ENCODE measurements at regions not wholly inside any gene's neighbourhood (a gene's known extent, or its start where the extent isn't known, plus 50 kb on each side); places are given as distances from the start of the nearest gene placed in this dataset.
A peak's percentile ranks its signal among the peaks of the same experiment; 100 is the strongest.

DNA sequence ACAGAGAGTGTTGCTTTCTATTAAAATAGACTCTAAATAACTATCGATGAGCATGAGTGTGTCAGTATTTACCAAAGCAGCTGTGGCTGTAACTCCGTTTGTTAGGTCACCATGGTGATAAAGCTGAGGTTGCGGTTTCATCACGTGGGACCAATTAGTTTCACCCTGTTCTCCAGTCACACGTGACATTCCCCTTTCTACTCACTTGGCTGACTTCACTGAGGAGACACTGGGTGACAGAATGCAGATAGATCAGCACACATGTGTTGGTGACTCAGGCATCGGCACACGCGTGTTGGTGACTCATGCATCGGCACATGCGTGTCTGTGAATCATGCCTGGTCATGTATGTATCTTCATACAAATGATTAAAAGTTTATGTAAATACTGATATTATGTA lies 285.4 kb downstream of the THBS2 start:
- peak; percentile 51 for DNase-seq (ENCODE audit: low spot score)

DNA sequence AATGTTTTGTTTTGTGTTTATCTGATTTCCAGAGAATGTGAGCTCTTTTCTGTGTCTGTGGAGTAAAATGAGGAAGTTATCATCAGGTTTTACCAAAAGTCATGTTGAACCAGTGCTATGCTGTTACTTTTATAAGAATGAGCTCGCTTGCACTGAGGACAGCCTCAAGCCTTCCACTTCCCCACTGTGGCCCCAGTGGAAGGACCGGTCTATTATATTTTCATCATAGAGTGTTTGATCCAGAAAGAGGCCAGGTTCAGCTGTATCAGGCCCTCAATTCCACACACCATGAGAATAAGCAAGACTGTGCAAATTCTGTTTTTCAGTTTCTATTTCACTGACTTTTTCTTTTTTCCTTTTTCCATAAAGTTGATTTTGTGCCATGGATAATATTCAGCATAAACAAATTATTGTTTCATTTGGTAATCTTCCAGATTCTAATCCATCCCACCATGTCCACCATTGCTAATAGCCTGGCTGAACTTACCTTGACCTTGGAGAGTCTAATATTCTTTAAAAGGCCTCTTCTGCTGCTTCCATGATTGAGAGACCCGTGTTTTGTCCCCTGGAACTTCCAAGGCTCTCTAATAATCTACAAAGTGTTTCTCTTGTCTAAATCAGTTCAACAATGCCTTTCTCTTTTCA lies 286.2 kb downstream of the THBS2 start:
- no peak for DNase-seq (ENCODE audit: low spot score)

DNA sequence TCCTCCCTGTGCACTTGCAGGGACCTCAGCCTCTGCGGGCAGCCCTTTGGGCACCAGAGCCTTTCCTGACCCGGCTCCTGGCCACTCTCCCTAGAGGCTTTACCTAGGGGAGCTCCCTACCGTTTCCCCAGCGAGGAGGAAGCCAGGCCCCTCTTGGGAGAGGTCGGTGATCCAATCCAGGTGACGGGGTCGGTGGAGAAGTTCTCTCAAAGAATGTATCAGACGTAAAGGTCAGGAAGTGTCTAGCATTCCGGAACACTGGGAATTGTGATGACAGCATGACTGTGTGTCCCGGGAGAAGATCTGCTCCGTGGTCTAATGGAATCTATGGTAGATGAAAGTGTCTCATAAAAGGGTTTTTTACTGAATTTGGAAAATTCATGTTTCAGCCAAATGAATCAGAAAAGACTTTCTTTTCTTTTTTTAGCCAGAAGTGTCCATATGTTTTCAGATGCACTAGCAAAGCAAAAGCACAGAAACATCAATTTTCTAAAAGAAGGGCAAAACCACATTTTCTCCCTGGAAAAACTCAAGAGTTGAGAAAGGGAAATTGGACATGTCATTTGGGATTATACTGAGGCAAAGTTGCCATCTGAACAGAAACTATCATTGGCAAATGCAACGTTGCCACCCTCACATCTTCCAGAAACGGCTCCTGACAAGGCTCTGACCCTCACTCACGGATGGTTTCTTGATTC lies 289.4 kb downstream of the THBS2 start:
- no peak for DNase-seq (ENCODE audit: low spot score)

DNA sequence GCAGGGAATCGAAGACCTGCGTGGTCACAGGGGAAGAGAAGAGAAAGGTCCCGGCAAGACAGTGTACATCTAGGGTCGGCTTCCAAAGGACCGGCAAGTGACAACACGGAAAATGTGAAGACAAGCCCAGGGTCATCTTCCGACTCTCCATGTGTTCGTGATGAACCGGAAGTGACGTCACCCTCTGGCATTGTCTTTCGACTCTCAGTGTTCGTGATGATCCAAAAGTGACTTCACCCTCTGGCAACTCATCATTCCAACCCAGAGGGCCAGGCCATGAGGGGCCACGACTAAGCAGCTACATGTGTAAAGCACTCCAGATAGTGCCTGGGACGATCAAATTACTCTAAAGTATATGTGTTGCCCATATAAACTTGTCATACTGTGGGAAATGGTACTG lies 290.8 kb downstream of the THBS2 start:
- DNase-seq (ENCODE audit: low spot score): peak; percentile 9

DNA sequence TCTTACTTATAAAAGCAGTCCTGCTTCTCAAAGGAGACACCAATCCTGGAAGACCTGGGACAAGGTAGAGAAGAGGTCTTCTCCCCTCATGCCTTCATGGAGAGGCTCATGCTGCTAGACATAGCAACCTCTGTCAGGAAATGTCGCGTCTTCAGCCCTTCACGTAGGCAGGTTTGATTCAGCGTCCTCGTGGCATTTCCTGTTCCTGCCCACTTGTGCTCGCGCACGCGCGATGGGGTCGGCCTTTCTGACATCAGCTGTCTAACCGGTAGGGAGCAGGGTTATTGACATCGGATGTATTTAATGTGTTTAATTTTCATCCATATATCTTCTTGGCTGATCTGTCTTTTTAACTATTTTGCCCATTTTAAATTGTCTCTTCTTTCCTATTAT lies 292.4 kb downstream of the THBS2 start:
- no peak for DNase-seq (ENCODE audit: low spot score)

DNA sequence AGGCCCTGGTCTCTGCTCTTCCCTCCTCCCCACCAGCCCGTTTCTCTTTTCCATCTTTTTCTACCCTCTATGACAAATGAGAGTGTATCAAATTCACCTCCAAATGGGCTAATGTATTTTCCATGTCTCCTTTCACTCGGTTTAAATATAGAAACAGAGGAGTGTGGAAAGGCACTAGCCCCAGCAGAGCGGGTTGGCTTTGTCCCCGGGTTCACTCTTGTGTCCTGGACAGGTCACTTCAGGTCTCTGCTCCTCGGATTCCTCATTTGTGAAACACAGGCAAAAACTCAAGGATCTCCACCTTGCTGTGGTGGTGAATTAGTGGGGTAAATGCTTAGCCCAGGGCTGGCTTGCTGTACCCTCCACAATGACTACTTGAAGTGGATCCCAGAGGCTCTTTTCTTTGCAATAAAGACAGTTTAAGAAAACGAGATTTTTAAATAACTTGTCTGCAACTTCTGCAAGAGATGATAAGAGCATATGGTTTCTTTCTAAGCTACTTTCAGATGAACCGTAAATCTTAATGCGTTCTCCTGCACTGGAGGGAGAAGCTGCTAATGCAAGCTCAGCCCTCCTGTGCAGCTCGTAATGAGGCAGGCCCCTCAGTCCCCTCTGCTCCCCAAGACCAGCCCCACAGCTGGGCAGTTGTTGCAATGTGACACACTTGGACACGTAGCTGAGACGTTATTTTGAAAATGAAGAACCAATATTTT lies 292.9 kb downstream of the THBS2 start:
- DNase-seq (ENCODE audit: low spot score): no peak

DNA sequence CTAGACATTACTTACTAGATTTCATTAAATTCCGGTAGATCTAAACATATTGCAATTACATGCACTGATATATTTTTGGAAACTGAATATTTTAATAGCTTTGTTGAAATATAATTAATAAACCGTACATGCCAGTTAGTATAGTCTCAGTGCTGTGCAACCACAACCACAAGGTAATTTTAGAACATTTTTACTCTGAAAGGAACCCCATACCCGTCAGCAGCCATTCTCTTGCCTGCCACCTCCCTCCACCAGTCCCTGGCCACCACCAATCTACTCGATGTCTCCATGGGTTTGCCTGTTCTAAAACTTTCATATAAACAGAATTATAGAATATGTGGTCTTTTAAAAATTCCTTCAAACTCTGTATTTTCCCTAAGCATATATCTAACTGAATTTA lies 293.9 kb downstream of the THBS2 start:
- DNase-seq (ENCODE audit: low spot score): no peak

DNA sequence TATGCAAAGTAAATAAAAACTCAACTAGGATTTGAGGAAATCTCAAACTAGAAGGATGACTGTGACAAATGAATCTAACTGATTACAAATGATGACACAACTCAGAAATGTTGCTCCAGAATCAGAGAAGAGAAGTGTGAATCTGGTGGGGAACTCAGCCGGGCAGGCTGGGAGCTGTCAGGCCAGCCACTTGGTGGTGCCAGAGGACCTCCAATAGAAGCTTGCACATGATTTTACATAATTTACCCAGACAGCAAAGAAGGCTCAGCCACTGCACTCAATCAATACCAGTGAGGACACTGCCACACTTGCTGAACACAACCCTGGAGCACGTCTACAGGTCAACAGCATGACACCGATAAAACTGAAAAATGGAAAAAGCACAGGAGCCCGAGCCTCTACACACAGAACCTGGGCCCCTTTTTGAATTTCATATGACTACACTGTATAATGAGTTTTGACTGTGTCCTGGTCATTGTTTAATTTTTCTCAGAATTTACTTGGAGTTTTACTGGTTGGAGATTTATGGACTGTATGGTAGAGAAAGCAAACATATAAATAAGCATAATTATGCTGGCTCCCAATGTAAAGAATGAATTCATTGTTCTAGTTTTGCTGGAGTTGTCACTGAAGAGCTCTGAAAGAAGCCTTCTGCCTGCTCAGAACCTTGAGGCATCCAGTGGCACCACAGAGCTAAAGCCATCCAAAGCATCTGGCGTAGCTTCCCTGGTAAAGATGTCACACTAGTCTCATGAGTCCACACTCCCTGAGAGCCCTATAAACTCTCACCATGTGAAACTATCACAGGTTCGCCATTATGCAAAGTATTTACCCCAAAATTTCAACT lies 296.5 kb downstream of the THBS2 start:
- DNase-seq (ENCODE audit: low spot score): peak; percentile 88

DNA sequence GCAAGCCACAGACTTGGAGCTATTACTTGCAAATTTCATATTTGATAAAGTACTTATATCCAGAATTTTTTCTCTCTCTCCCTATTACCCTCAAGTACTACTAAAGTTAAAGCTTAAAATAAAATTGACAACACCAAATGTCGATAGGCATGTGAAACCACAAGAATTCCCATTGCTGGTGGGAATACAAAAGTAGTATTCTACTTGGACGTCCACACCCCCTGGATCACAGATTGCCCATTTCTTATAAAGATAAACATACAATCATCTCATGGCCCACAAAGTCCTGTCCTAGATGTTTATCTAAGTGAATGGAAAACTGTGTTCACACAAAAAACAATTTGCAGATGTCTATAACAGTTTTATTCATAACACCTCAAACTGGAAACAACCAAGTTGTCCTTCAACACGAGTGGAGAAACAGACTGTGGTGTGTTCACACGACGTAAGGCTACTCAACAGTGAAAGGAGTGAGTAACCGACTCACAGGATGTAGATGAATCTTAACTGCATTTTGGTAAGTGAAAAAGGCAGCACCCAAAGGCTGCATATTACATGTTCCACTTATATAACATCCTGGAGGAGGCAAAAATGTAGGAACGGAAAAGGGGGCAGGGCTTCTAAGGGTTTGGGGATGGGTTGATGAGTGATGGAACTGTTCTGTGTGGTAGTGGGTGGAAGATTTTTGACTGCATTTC lies 297.4 kb downstream of the THBS2 start:
- peak; percentile 8 for DNase-seq (ENCODE audit: low spot score)

DNA sequence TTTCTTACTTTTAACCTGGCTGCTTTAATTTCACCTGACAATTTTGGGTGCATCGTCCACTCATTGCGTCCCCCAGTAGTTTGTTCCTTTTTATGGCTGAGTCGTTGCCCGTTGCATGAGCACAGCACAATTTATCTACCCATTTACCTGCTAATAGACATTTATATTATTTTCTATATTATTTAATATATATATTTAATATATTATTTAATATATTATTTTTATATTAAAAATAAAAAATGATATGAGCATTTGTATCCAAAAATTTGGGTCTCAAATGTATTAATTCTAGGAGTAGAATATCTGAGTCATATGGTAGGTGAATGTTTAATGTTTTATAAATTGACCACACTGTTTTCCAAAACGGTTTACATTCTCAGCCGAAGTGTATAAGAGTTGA lies 300.2 kb downstream of the THBS2 start:
- DNase-seq (ENCODE audit: low spot score): no peak

DNA sequence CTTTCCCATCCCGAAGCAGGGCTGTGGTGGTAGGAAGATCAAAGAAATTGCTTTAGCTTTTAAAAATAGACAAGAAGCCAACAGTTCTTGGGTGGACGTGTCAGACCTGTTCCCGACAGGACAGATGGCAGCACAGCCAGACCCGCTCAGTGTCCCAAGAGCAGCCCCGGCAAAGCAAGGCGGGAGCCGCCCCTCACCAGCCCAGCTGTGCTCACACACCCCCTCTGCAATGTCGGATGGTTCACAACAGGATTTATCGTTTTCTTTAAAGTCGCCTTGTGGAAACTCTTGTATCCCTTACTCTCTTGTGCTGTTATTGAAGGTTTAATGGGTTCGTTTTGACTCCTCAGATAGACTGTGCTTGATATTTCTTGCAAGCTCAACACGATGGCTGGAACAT lies 302.4 kb downstream of the THBS2 start:
- no peak for DNase-seq (ENCODE audit: low spot score)

DNA sequence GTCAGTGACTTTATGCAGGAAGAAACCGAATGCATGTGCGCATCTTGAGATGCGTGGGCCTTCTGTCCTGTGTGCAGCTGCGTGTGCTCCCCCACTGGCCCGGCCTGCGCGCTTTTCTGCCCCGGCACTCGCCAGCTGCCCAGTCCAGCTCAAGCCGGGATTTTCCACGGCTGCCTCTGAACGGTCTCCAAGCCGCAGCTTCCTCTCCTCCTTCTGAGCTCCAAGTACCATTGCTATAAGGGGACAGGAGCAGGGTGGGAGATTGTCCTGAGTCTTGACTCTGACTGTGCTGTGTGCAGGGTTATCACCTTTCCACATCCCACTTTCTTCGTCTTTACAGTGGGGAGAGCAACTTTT lies 302.8 kb downstream of the THBS2 start:
- DNase-seq (ENCODE audit: low spot score): no peak

DNA sequence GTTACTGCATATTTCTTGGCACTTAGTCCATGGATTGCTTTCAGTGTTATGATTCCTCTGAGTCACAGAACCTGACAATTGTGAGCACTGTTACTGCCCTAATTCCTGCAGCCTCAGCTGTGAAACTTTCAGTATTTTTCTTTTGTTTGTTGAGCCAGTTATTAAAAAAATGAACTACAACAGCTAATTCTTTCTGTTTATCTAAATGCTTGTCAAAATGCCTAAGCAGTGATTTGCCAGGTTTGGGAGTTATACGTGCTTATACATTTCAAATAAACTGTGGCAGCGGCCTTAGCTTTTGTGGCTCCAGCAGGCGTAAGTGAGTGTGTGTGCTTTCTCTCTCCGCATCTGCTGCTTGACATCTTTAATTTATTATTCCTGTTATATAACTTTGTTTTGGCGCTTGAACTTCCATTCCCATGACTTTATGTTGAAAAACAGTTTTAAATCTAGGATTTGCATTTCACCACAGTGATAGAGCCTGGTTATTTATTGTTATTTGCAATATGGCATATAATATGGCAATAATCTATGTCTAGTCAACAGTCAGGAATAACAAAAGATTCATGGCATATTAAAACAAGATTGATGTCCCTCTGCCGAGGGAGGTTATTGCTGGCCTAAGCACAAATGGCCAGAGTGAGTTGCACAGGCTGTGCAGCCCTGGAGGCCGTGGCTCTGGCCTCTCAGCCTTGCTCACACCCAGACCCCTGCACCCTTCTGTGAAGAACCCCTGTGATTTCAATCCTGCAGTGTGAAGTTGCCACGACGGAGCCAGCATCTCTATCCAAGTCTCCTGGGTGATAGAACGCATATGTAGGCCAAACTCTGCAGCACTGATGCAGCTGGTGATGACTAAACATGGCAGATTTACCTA lies 303.4 kb downstream of the THBS2 start:
- DNase-seq (ENCODE audit: low spot score): no peak

DNA sequence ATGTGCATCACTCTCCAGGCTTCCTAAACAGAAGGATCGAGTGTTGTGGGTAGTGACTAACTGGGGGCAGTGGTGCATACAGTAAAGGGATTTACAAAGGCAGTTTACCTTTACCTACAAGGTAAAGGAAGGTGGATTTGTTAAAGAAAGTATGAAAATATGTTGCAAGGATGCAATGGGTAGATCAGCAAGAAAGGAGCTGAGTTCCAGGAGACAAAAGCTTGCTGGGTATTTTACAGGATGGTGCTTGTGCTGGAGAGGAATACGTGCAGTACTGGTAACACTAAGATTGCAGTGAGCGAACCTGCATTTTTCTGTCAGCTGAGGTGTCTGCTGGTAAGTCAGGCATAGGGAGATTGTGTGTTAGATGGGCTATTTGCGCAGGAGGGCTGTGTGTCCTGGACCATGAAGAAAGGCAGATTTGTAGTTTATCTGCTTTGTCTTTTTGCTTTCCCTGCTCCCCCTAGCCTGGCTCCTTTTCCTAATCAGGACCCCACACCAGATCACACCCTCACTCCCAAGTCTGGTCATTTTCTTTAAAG lies 304.6 kb downstream of the THBS2 start:
- DNase-seq (ENCODE audit: low spot score): no peak

DNA sequence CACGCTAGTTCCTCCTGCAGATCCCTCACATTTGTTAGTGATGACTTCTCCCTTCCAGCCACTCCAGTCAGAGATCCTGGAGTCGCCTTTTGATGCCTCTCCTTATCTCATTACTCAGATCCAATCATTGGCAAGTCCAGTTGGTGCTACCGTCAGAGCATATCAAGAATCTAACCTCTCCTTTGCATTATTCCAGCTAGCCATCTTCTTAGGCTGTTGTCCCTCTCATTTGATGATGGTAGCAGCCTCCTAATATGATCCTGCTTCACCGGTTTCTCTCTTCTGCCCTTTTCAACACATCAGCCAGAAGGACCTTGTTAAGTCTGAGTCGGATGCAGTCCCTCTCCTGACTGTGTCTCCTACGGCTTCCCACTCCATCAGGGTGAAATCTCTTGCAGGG lies 305.6 kb downstream of the THBS2 start:
- no peak for DNase-seq (ENCODE audit: low spot score)

DNA sequence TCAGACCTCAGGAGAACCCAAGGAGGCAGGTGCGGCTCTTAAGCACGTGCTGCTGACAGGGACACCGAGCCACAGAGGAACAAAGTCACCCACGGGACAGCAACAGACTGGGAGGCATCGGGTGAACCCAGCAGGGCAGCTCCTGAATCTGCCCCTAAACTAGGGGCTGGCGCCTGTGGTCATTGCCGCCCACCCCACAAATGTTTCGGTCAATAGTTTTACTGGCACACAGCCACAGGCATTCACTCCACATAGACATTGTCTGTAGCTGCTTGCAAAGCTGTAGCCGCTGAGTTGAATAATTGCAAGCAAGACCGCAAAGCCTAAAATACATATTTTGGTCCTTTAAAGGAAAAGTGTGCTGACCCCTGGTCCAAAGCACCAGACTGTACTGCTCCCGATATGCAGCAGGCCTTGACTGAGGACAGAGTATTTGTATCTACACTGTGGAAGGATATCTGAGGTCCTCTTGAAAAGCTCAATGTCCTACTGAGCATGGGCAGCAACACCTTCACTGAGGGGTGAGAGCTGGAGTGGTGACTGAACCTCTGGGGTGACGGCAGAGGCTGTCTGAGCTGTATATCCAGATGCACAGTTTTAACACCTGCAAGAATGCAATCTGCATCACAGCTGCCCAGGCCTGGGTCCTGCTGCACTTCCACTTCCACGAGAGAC lies 310.3 kb downstream of the THBS2 start:
- no peak for DNase-seq (ENCODE audit: low spot score)

DNA sequence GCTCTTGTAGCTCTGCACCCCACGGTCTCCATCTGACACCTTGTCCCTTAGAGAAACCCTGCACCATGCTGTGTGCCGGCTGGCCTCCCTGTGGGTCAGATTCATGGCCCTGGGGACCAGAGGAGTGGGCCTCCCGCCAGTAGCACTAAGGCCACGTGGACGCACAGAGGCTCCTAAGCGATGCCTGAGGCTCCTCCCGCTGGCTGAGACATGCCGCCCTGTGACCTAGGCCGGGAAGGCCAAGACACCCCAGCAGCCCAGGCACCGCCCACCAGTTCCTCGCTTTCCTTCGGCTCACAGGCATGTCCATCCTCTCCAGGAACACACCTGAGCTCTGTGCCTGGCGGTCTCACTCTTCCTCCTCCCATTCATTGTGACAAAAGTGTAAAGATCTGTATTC lies 311.0 kb downstream of the THBS2 start:
- DNase-seq (ENCODE audit: low spot score): no peak

DNA sequence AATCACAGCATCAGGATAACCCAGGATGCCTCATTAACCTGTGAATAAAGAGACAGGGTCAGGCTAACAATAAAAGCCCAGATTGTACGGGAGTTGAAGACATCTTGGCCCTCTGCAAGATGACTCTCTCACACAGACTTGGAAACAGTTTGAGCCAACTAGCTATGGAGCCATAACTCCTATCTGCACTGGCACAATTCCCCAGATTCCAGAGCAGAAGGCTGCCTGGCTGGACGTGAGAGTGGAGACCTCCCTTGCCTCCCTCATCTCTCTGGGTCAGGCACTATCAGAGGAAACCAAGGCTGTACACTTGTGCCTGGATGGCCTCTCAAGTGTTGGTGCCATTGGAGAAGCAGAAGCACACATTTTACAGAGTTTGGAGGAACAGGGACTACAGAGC lies 312.6 kb downstream of the THBS2 start:
- DNase-seq (ENCODE audit: low spot score): no peak

DNA sequence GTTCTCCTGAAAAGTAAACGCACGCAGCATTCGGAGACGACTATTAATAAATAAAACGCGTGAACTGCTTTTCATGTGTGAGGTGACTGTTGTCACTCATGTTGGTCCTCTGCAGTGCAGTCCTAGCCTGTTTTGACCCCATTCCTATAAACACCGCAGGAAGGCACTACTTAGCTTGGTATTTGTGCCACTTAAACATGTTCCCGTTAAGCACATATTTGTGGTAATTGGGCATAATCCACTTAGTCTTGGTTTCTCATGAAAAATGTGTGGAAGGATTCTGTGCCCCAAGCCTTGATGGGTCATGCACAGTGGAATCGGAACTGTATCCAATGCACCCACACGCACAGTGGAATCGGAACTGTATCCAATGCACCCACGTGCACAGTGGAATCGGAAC lies 313.9 kb downstream of the THBS2 start:
- DNase-seq (ENCODE audit: low spot score): no peak

DNA sequence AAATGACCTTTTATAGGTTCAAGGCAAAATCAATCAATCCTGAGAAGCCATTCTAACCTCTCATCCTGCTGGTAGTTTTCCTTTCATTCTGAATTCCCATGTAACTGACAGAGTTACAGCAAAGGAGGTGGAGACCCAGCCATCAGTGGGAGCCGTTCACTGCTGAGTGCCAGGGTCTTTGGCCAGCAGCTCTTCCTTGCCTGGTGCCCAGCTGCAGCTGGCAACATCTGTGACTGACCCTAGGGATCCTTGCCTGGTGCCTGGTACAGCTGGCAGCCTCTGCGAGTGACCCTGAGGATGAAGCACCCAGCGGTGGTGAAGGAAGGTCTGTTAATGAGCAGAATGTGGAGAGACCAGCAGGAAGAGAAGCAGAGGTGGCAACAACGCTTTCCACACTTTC lies 314.6 kb downstream of the THBS2 start:
- DNase-seq (ENCODE audit: low spot score): no peak
